GM12872 (cell line): ENCODE measurements at regions not wholly inside any gene's neighbourhood (a gene's known extent, or its start where the extent isn't known, plus 50 kb on each side); places are given as distances from the start of the nearest gene placed in this dataset.

Experiments used
- CTCF ChIP-seq: IDR thresholded peaks from 3 replicates; pipeline ENCODE4 v1.5.1; 2011; ENCODE audit warnings: low read depth, mild to moderate bottlenecking, low read length, moderate library complexity; ENCODE audit not compliant: insufficient read depth

- TF ChIP-seq CTCF = peak; percentile 8; the same call in 1 of the 3 replicates
Observed at GRCh38 chr7:145902123-145902522, 214.5 kb upstream of the CNTNAP2 start.

GRCh38 chr7:145899938-145900337, 216.7 kb upstream of the CNTNAP2 start:
- TF ChIP-seq CTCF = no peak

- TF ChIP-seq CTCF = no peak
Observed at GRCh38 chr7:145893925-145894535, 222.6 kb upstream of the CNTNAP2 start.

- no peak for TF ChIP-seq CTCF
Observed at GRCh38 chr7:145884716-145885514, 231.7 kb upstream of the CNTNAP2 start.

- TF ChIP-seq CTCF = no peak
Observed at GRCh38 chr7:145876376-145876775, 240.2 kb upstream of the CNTNAP2 start.

- TF ChIP-seq CTCF = no peak
Observed at GRCh38 chr7:145875267-145875666, 241.3 kb upstream of the CNTNAP2 start.

- TF ChIP-seq CTCF = no peak
Observed at GRCh38 chr7:145868935-145869334, 247.7 kb upstream of the CNTNAP2 start.
